Fibroblast of lung (primary cell): ENCODE measurements at regions not wholly inside any gene's neighbourhood (a gene's known extent, or its start where the extent isn't known, plus 50 kb on each side); places are given as distances from the start of the nearest gene placed in this dataset.

Experiments
- CTCF ChIP-seq, 2 donors: IDR thresholded peaks in 1 of 2; conservative IDR thresholded peaks in 1 of 2; 1 replicate in 1 of 2; 2 replicates in 1 of 2; pipeline ENCODE4 v1.5.1; 2011 to 2012; ENCODE audit warnings: low read length in 2 of 2, control low read depth in 1 of 2, inconsistent platforms in 1 of 2, low read depth in 1 of 2, mild to moderate bottlenecking in 1 of 2
- EZH2 ChIP-seq: IDR thresholded peaks from 2 replicates; pipeline ENCODE4 v1.5.1; 2012; ENCODE audit warnings: low read length, control low read depth, mild to moderate bottlenecking; ENCODE audit errors: missing control alignments

GRCh38 chr2:4077017-4077416, 373.6 kb downstream of the DCDC2C start:
- TF ChIP-seq CTCF (conservative IDR thresholded peaks at IDR 0.05 in 1 of 2, IDR thresholded peaks at IDR 0.05 in 1 of 2; ENCODE audit: low read depth in 1 of 2, low read length in 2 of 2) (no peak), EZH2 (no peak)
